Stimulated activated naive B cell treated with anti-CD40 and anti-IgM and Interleukin-4, amounts not matched to agents 10 μg/mL and 1 μg/mL and 100 μg/mL, for 72 hours (primary cell): ENCODE measurements at regions not wholly inside any gene's neighbourhood (a gene's known extent, or its start where the extent isn't known, plus 50 kb on each side); places are given as distances from the start of the nearest gene placed in this dataset.
"Not testable (repeated sequence)": the region's sequence is repeated elsewhere in the genome, so short reads cannot be mapped to it uniquely, and the experiment has no call there.

Experiments
- ATAC-seq, 2 donors: fragments of 150-1000 bp; cut with Tn5 transposase; replicated peaks; 2 replicates each; pipeline ENCODE4 v1.10.0; 2021; ENCODE audit warnings: moderate library complexity in 1 of 2
- DNase-seq: peaks from one replicate; pipeline ENCODE4 v3.0.0; 2021
- H3K27ac Mint-ChIP-seq: one replicate; pipeline ENCODE4 v1.8.0; 2022; ENCODE audit warnings: mild to moderate bottlenecking, mixed read lengths
- H3K27me3 Mint-ChIP-seq, 2 donors: one replicate each; pipeline ENCODE4 v1.8.0; 2022; ENCODE audit warnings: mixed read lengths in 2 of 2
- H3K36me3 Mint-ChIP-seq, 2 donors: one replicate each; pipeline ENCODE4 v1.8.0; 2022; ENCODE audit warnings: mixed read lengths in 2 of 2, mild to moderate bottlenecking in 1 of 2
- H3K4me1 Mint-ChIP-seq, 2 donors: one replicate each; pipeline ENCODE4 v1.8.0; 2022; ENCODE audit warnings: mixed read lengths in 2 of 2, mild to moderate bottlenecking in 1 of 2
- H3K4me3 Mint-ChIP-seq, 2 donors: one replicate each; pipeline ENCODE4 v1.8.0; 2022; ENCODE audit warnings: mild to moderate bottlenecking in 2 of 2, mixed read lengths in 2 of 2, moderate library complexity in 1 of 2
- H3K9me3 Mint-ChIP-seq, 2 donors: one replicate each; pipeline ENCODE4 v1.8.0; 2022; ENCODE audit warnings: mixed read lengths in 2 of 2, mild to moderate bottlenecking in 1 of 2

- DNase-seq, H3K4me1 Mint-ChIP-seq, H3K9me3 Mint-ChIP-seq, H3K4me3 Mint-ChIP-seq, H3K27me3 Mint-ChIP-seq, H3K27ac Mint-ChIP-seq, ATAC-seq, H3K36me3 Mint-ChIP-seq: not testable (repeated sequence)
Observed at GRCh38 chr2:132324005-132324404, 92.6 kb upstream of the GPR39 start.

GRCh38 chr2:132332345-132333033, 84.1 kb upstream of the GPR39 start:
- not testable (repeated sequence) for DNase-seq, H3K4me3 Mint-ChIP-seq

GRCh38 chr2:132337135-132337534, 79.5 kb upstream of the GPR39 start:
- H3K4me3 Mint-ChIP-seq, H3K27me3 Mint-ChIP-seq, H3K9me3 Mint-ChIP-seq, H3K36me3 Mint-ChIP-seq, H3K27ac Mint-ChIP-seq, ATAC-seq, DNase-seq, H3K4me1 Mint-ChIP-seq: not testable (repeated sequence)

More at GRCh38 chr2:132332345-132333033, 84.1 kb upstream of the GPR39 start:
- H3K9me3 Mint-ChIP-seq, H3K27ac Mint-ChIP-seq, H3K27me3 Mint-ChIP-seq, H3K4me1 Mint-ChIP-seq, ATAC-seq, H3K36me3 Mint-ChIP-seq: not testable (repeated sequence)

- not testable (repeated sequence) for H3K27me3 Mint-ChIP-seq, ATAC-seq, H3K36me3 Mint-ChIP-seq, H3K4me3 Mint-ChIP-seq, DNase-seq, H3K27ac Mint-ChIP-seq, H3K9me3 Mint-ChIP-seq, H3K4me1 Mint-ChIP-seq
Observed at GRCh38 chr2:132337844-132338243, 78.8 kb upstream of the GPR39 start.

- peaks cover 15 to 45% of the 10 kb centered on the region in 2 donors for H3K27me3 Mint-ChIP-seq
- not testable (repeated sequence) for ATAC-seq, DNase-seq, H3K4me1 Mint-ChIP-seq, H3K27ac Mint-ChIP-seq, H3K36me3 Mint-ChIP-seq, H3K4me3 Mint-ChIP-seq, H3K9me3 Mint-ChIP-seq
Observed at GRCh38 chr2:132347041-132347780, 69.4 kb upstream of the GPR39 start.

GRCh38 chr2:132349092-132349687, 67.4 kb upstream of the GPR39 start:
- H3K36me3 Mint-ChIP-seq, H3K27ac Mint-ChIP-seq, ATAC-seq, H3K4me3 Mint-ChIP-seq, H3K9me3 Mint-ChIP-seq, H3K4me1 Mint-ChIP-seq, DNase-seq: not testable (repeated sequence)
- peaks cover 15 to 52% of the 10 kb centered on the region in 2 donors for H3K27me3 Mint-ChIP-seq

- H3K4me1 Mint-ChIP-seq, ATAC-seq, H3K27ac Mint-ChIP-seq, H3K4me3 Mint-ChIP-seq, H3K36me3 Mint-ChIP-seq, DNase-seq, H3K9me3 Mint-ChIP-seq: not testable (repeated sequence)
- peaks cover 14 to 46% of the 10 kb centered on the region in 2 donors for H3K27me3 Mint-ChIP-seq
Observed at GRCh38 chr2:132351668-132352067, 64.9 kb upstream of the GPR39 start.

GRCh38 chr2:132352481-132353001, 64.1 kb upstream of the GPR39 start:
- H3K27ac Mint-ChIP-seq, H3K9me3 Mint-ChIP-seq, H3K4me3 Mint-ChIP-seq, H3K4me1 Mint-ChIP-seq, H3K36me3 Mint-ChIP-seq, DNase-seq: not testable (repeated sequence)
- peak; percentile 48 to 58 for ATAC-seq
- peaks cover 7 to 37% of the 10 kb centered on the region in 2 donors for H3K27me3 Mint-ChIP-seq

GRCh38 chr2:132353380-132353779, 63.2 kb upstream of the GPR39 start:
- H3K27ac Mint-ChIP-seq, H3K4me3 Mint-ChIP-seq, H3K9me3 Mint-ChIP-seq, H3K4me1 Mint-ChIP-seq, ATAC-seq, H3K36me3 Mint-ChIP-seq, DNase-seq: not testable (repeated sequence)
- peaks cover 4 to 35% of the 10 kb centered on the region in 2 donors for H3K27me3 Mint-ChIP-seq

GRCh38 chr2:132360964-132361363, 55.6 kb upstream of the GPR39 start:
- peaks cover 5 to 14% of the 10 kb centered on the region in 2 donors for H3K9me3 Mint-ChIP-seq
- not testable (repeated sequence) for H3K4me1 Mint-ChIP-seq, H3K36me3 Mint-ChIP-seq, ATAC-seq, H3K4me3 Mint-ChIP-seq, H3K27me3 Mint-ChIP-seq, DNase-seq, H3K27ac Mint-ChIP-seq

GRCh38 chr2:132361498-132361897, 55.1 kb upstream of the GPR39 start:
- H3K27me3 Mint-ChIP-seq, result not testable (repeated sequence)

GRCh38 chr2:132363352-132363751, 53.3 kb upstream of the GPR39 start:
- not testable (repeated sequence) for H3K36me3 Mint-ChIP-seq, DNase-seq, H3K27me3 Mint-ChIP-seq, H3K27ac Mint-ChIP-seq, ATAC-seq, H3K4me3 Mint-ChIP-seq, H3K4me1 Mint-ChIP-seq
- H3K9me3 Mint-ChIP-seq, result peaks cover 9 to 14% of the 10 kb centered on the region in 2 donors

More at GRCh38 chr2:132361498-132361897, 55.1 kb upstream of the GPR39 start:
- H3K4me1 Mint-ChIP-seq, H3K4me3 Mint-ChIP-seq, H3K27ac Mint-ChIP-seq, ATAC-seq, DNase-seq, H3K36me3 Mint-ChIP-seq: not testable (repeated sequence)
- H3K9me3 Mint-ChIP-seq, result peaks cover 6 to 14% of the 10 kb centered on the region in 2 donors

GRCh38 chr2:132365963-132366362, 50.6 kb upstream of the GPR39 start:
- H3K4me1 Mint-ChIP-seq, H3K4me3 Mint-ChIP-seq, H3K27ac Mint-ChIP-seq, DNase-seq, H3K36me3 Mint-ChIP-seq, H3K27me3 Mint-ChIP-seq, ATAC-seq: not testable (repeated sequence)
- peaks cover 9 to 14% of the 10 kb centered on the region in 2 donors for H3K9me3 Mint-ChIP-seq

- DNase-seq (no peak), ATAC-seq (no peak)
- Mint-ChIP-seq H3K4me1 (peaks cover 0 to 2% of the 10 kb centered on the region in 2 donors), H3K9me3 (peaks cover 9 to 12% of the 10 kb centered on the region in 2 donors), H3K27me3 (peaks cover 4 to 5% of the 10 kb centered on the region in 2 donors), H3K4me3 (no peak overlapping the region), H3K36me3 (no peaks in the 10 kb centered on the region), H3K27ac (no peak overlapping the region)
Observed at GRCh38 chr2:132366421-132367180, 50.0 kb upstream of the GPR39 start.
